Tibial artery (tissue), 4 donors: ENCODE measurements at regions not wholly inside any gene's neighbourhood (a gene's known extent, or its start where the extent isn't known, plus 50 kb on each side); places are given as distances from the start of the nearest gene placed in this dataset.

Source experiments
- DNase-seq, 2 donors: peaks; one replicate each; pipeline ENCODE4 v3.0.0-alpha.2; 2019
- H3K27ac ChIP-seq, 2 donors: fragments of 200-600 bp; sonication (generic) in 1 of 2; 1 replicate in 1 of 2; 2 replicates in 1 of 2; pipeline ENCODE4 v1.5.1; 2018 to 2019; ENCODE audit warnings: mild to moderate bottlenecking in 1 of 2
- H3K27me3 ChIP-seq, 2 donors: fragments of 200-600 bp; sonication (generic) in 1 of 2; one replicate each; pipeline versions ENCODE4 v1.5.1 to v1.6.0; 2016 to 2019
- H3K36me3 ChIP-seq, 3 donors: fragments of 200-600 bp; sonication (generic) in 2 of 3; one replicate each; pipeline ENCODE4 v1.5.1; 2016 to 2019; ENCODE audit warnings: mild to moderate bottlenecking in 2 of 3
- H3K4me1 ChIP-seq, 4 donors: fragments of 200-600 bp; sonication (generic) in 2 of 4; 1 replicate in 3 of 4; 2 replicates in 1 of 4; pipeline ENCODE4 v1.5.1; 2016 to 2019
- H3K4me3 ChIP-seq, 2 donors: fragments of 200-600 bp; sonication (generic) in 1 of 2; 1 replicate in 1 of 2; 2 replicates in 1 of 2; pipeline ENCODE4 v1.5.1; 2018 to 2019; ENCODE audit warnings: mild to moderate bottlenecking in 2 of 2
- H3K9me3 ChIP-seq, 3 donors: fragments of 200-600 bp; sonication (generic) in 1 of 3; one replicate each; pipeline ENCODE4 v1.5.1; 2016 to 2019
- CTCF ChIP-seq, 2 experiments: fragments of 200-600 bp in 1 of 2; fragments of 450-650 bp in 1 of 2; IDR thresholded peaks; one replicate each; pipeline ENCODE4 v1.5.1; 2017 to 2019; ENCODE audit warnings: antibody characterized with exemption in 2 of 2, mild to moderate bottlenecking in 1 of 2, moderate library complexity in 1 of 2
- intact Hi-C: fragments of 100-400 bp; cut with DNase I; formaldehyde crosslinking; loops from one replicate; pipeline ENCODE4 v1.15.0; 2023; ENCODE audit warnings: low total_unique reads

- intact Hi-C loops: no loop called here
- H3K9me3 ChIP-seq: no peaks in the 10 kb centered on the region
- peaks cover 0 to 3% of the 10 kb centered on the region in 2 donors for H3K27me3 ChIP-seq
- no peak overlapping the region for H3K27ac ChIP-seq
- TF ChIP-seq CTCF (IDR thresholded peaks at IDR 0.05): no peak
- no peak overlapping the region for H3K4me3 ChIP-seq
- peak in 1 of 2 donors; percentile 8 for DNase-seq
- no peaks in the 10 kb centered on the region for H3K4me1 ChIP-seq
- no peaks in the 10 kb centered on the region for H3K36me3 ChIP-seq
These were observed 807.2 kb downstream of the TBC1D22A start for GRCh38 chr22:47569389-47570299.

GRCh38 chr22:47568700-47569099, 806.2 kb downstream of the TBC1D22A start:
- intact Hi-C loops: no loop called here
- no peak for TF ChIP-seq CTCF (IDR thresholded peaks at IDR 0.05)

GRCh38 chr22:47567126-47568090, 805.0 kb downstream of the TBC1D22A start:
- H3K4me1 ChIP-seq: no peaks in the 10 kb centered on the region
- H3K27me3 ChIP-seq: no peaks in the 10 kb centered on the region
- no peak for TF ChIP-seq CTCF (IDR thresholded peaks at IDR 0.05)
- intact Hi-C loops: no loop called here
- H3K9me3 ChIP-seq: no peaks in the 10 kb centered on the region
- peak in 1 of 2 donors; percentile 10 for DNase-seq
- no peak overlapping the region for H3K4me3 ChIP-seq
- H3K27ac ChIP-seq: no peak overlapping the region
- H3K36me3 ChIP-seq: no peaks in the 10 kb centered on the region

More at GRCh38 chr22:47568700-47569099, 806.2 kb downstream of the TBC1D22A start:
- H3K4me1 ChIP-seq: no peaks in the 10 kb centered on the region
- H3K4me3 ChIP-seq: no peak overlapping the region
- no peaks in the 10 kb centered on the region for H3K27me3 ChIP-seq
- H3K9me3 ChIP-seq: no peaks in the 10 kb centered on the region
- no peak overlapping the region for H3K27ac ChIP-seq
- no peaks in the 10 kb centered on the region for H3K36me3 ChIP-seq
- no peak for DNase-seq

GRCh38 chr22:47566491-47566890, 804.0 kb downstream of the TBC1D22A start:
- no peaks in the 10 kb centered on the region for H3K9me3 ChIP-seq
- H3K4me3 ChIP-seq: no peak overlapping the region
- no peaks in the 10 kb centered on the region for H3K27me3 ChIP-seq
- no peak overlapping the region for H3K27ac ChIP-seq
- intact Hi-C loops: no loop called here
- no peak for TF ChIP-seq CTCF (IDR thresholded peaks at IDR 0.05)
- no peaks in the 10 kb centered on the region for H3K36me3 ChIP-seq
- H3K4me1 ChIP-seq: no peaks in the 10 kb centered on the region
- DNase-seq: no peak

- no peak for DNase-seq
- Histone ChIP-seq H3K4me1 (no peaks in the 10 kb centered on the region), H3K27ac (no peak overlapping the region), H3K36me3 (no peaks in the 10 kb centered on the region), H3K4me3 (no peak overlapping the region), H3K9me3 (no peaks in the 10 kb centered on the region), H3K27me3 (no peaks in the 10 kb centered on the region)
- intact Hi-C loops: no loop called here
- TF ChIP-seq CTCF (IDR thresholded peaks at IDR 0.05): no peak
These were observed 803.2 kb downstream of the TBC1D22A start for GRCh38 chr22:47565607-47566006.
